ENCODE measurements at regions not wholly inside any gene's neighbourhood (a gene's known extent, or its start where the extent isn't known, plus 50 kb on each side); places are given as distances from the start of the nearest gene placed in this dataset.
A peak's percentile ranks its signal among the peaks of the same experiment; 100 is the strongest.
"Not testable (repeated sequence)": the region's sequence is repeated elsewhere in the genome, so short reads cannot be mapped to it uniquely, and the experiment has no call there.

GRCh38 chr2:21353879-21354679 lies 230.3 kb downstream of the TDRD15 start:
- DNase-seq, result no peak

GRCh38 chr2:21356086-21356856 lies 232.5 kb downstream of the TDRD15 start:
- DNase-seq, result peak; percentile 45 to 90

GRCh38 chr2:21356857-21357255 lies 233.1 kb downstream of the TDRD15 start:
- DNase-seq, result no peak

GRCh38 chr2:21358976-21359375 lies 235.2 kb downstream of the TDRD15 start:
- no peak for DNase-seq

- no peak for DNase-seq
These were observed 237.6 kb downstream of the TDRD15 start for GRCh38 chr2:21361384-21361783.

- no peak for DNase-seq
These were observed 238.3 kb downstream of the TDRD15 start for GRCh38 chr2:21361957-21362486.

GRCh38 chr2:21363364-21363763 lies 239.6 kb downstream of the TDRD15 start:
- no peak for DNase-seq

- DNase-seq, result no peak
These were observed 243.7 kb downstream of the TDRD15 start for GRCh38 chr2:21367421-21367820.

GRCh38 chr2:21369787-21370186 lies 246.0 kb downstream of the TDRD15 start:
- DNase-seq, result no peak

GRCh38 chr2:21371499-21372003 lies 247.8 kb downstream of the TDRD15 start:
- DNase-seq, result no peak

GRCh38 chr2:21372654-21373053 lies 248.9 kb downstream of the TDRD15 start:
- DNase-seq, result peak; percentile 28 to 49

- peak in 1 of 2 experiments; percentile 41 for DNase-seq
These were observed 253.1 kb downstream of the TDRD15 start for GRCh38 chr2:21376864-21377263.

GRCh38 chr2:21379140-21379539 lies 255.4 kb downstream of the TDRD15 start:
- no peak for DNase-seq

- DNase-seq, result not testable (repeated sequence)
These were observed 255.9 kb downstream of the TDRD15 start for GRCh38 chr2:21379668-21380067.

GRCh38 chr2:21381421-21381820 lies 257.7 kb downstream of the TDRD15 start:
- DNase-seq, result peak; percentile 75 to 93

GRCh38 chr2:21382701-21383520 lies 259.1 kb downstream of the TDRD15 start:
- DNase-seq, result peak; percentile 11 to 60

- no peak for DNase-seq
These were observed 262.9 kb downstream of the TDRD15 start for GRCh38 chr2:21386666-21387065.

GRCh38 chr2:21392649-21393048 lies 268.9 kb downstream of the TDRD15 start:
- DNase-seq, result no peak

- DNase-seq, result no peak
These were observed 269.4 kb downstream of the TDRD15 start for GRCh38 chr2:21393173-21393572.

GRCh38 chr2:21395366-21395765 lies 271.6 kb downstream of the TDRD15 start:
- DNase-seq, result peak in 1 of 2 experiments; percentile 31

GRCh38 chr2:21396252-21396651 lies 272.5 kb downstream of the TDRD15 start:
- DNase-seq, result no peak

- no peak for DNase-seq
These were observed 277.4 kb downstream of the TDRD15 start for GRCh38 chr2:21401022-21401698.

Data from NCI-H524 (cell line).